ENCODE measurements at regions not wholly inside any gene's neighbourhood (a gene's known extent, or its start where the extent isn't known, plus 50 kb on each side); places are given as distances from the start of the nearest gene placed in this dataset.

- no peak overlapping the region for H3K4me3 ChIP-seq
- no peaks in the 10 kb centered on the region for H3K27me3 ChIP-seq
- H3K36me3 ChIP-seq = no peaks in the 10 kb centered on the region
- peaks cover 0 to 31% (median 28%) of the 10 kb centered on the region in 4 donors for H3K4me1 ChIP-seq
- peak overlapping the region in 4 of 5 donors; percentile 3 to 77 (median 34) for H3K27ac ChIP-seq
- H3K9me3 ChIP-seq = no peaks in the 10 kb centered on the region
- TF ChIP-seq POLR2A (IDR thresholded peaks at IDR 0.05) (no peak), CTCF (IDR thresholded peaks at IDR 0.05) (no peak), POLR2AphosphoS5 (IDR thresholded peaks at IDR 0.05) (no peak), EP300 (IDR thresholded peaks at IDR 0.05) (no peak)
- peak in 1 of 2 donors; percentile 11 for DNase-seq
- 84 to 92% (median 90%) methylated on average over 26 to 44 of the region's 44 CpGs for WGBS, 5 donors
- intact Hi-C loops (cut with DNase I; ENCODE audit: low total_unique reads) = no loop called here
These were observed 220.6 kb downstream of the C9orf50 start for GRCh38 chr9:129400001-129400970.

- Histone ChIP-seq H3K4me3 (no peak overlapping the region), H3K4me1 (peaks cover 0 to 31% (median 26%) of the 10 kb centered on the region in 4 donors), H3K36me3 (no peaks in the 10 kb centered on the region), H3K9me3 (no peaks in the 10 kb centered on the region), H3K27me3 (no peaks in the 10 kb centered on the region), H3K27ac (peak overlapping the region in 1 of 5 donors; percentile 48)
- WGBS, 5 donors = 51 to 67% (median 54%) methylated on average over 8 of the region's 8 CpGs
- no peak for TF ChIP-seq POLR2AphosphoS5 (IDR thresholded peaks at IDR 0.05)
- TF ChIP-seq CTCF (IDR thresholded peaks at IDR 0.05) = no peak
- no peak for DNase-seq
- intact Hi-C loops (cut with DNase I; ENCODE audit: low total_unique reads) = no loop called here
These were observed 221.3 kb downstream of the C9orf50 start for GRCh38 chr9:129399634-129399990.

- no peak for TF ChIP-seq POLR2AphosphoS5 (IDR thresholded peaks at IDR 0.05)
- TF ChIP-seq POLR2A (IDR thresholded peaks at IDR 0.05) = no peak
- no peak for TF ChIP-seq EP300 (IDR thresholded peaks at IDR 0.05)
- no peak for TF ChIP-seq CTCF (IDR thresholded peaks at IDR 0.05)
- intact Hi-C loops (cut with DNase I; ENCODE audit: low total_unique reads) = no loop called here
- DNase-seq = peak in 1 of 2 donors; percentile 36
- Histone ChIP-seq H3K4me3 (no peak overlapping the region), H3K27me3 (no peaks in the 10 kb centered on the region), H3K4me1 (peaks cover 0 to 31% (median 26%) of the 10 kb centered on the region in 4 donors), H3K27ac (no peak overlapping the region), H3K36me3 (no peaks in the 10 kb centered on the region), H3K9me3 (no peaks in the 10 kb centered on the region)
- 74 to 87% (median 80%) methylated on average over 15 to 21 of the region's 21 CpGs for WGBS, 5 donors
These were observed 221.0 kb upstream of the IER5L start for GRCh38 chr9:129398961-129399633.

- TF ChIP-seq POLR2A (IDR thresholded peaks at IDR 0.05) (no peak), EP300 (IDR thresholded peaks at IDR 0.05) (no peak), POLR2AphosphoS5 (IDR thresholded peaks at IDR 0.05) (no peak), CTCF (IDR thresholded peaks at IDR 0.05) (no peak)
- Histone ChIP-seq H3K36me3 (no peaks in the 10 kb centered on the region), H3K9me3 (no peaks in the 10 kb centered on the region), H3K27ac (no peak overlapping the region), H3K4me3 (no peak overlapping the region), H3K27me3 (no peaks in the 10 kb centered on the region), H3K4me1 (peaks cover 0 to 28% (median 23%) of the 10 kb centered on the region in 4 donors)
- 86 to 90% (median 87%) methylated on average over 18 to 20 of the region's 20 CpGs for WGBS, 5 donors
- intact Hi-C loops (cut with DNase I; ENCODE audit: low total_unique reads) = no loop called here
- DNase-seq = peak in 1 of 2 donors; percentile 12
These were observed 220.3 kb upstream of the IER5L start for GRCh38 chr9:129398101-129398960.
